ENCODE measurements at regions not wholly inside any gene's neighbourhood (a gene's known extent, or its start where the extent isn't known, plus 50 kb on each side); places are given as distances from the start of the nearest gene placed in this dataset.

DNA sequence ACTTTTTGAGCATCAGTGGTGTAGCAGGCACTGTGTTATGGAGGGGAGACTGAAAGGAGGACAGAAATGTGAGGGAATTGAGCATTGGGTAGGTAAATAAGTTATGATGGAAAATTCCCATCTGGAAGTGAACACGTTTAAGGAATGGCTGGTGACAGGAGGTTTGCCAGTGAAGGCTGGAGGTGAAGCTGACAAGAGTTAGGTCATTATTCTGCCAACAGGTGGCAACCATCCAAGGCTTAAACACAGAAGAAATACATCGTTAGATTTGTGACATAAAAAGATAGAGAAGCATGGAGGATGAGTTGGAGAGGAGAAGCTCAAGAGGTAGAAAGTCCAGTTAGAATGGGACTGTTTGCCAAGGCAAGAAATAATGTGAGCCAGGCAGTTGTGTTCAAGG, 455.3 kb upstream of the SGCD start:
- no peak for DNase-seq

DNA sequence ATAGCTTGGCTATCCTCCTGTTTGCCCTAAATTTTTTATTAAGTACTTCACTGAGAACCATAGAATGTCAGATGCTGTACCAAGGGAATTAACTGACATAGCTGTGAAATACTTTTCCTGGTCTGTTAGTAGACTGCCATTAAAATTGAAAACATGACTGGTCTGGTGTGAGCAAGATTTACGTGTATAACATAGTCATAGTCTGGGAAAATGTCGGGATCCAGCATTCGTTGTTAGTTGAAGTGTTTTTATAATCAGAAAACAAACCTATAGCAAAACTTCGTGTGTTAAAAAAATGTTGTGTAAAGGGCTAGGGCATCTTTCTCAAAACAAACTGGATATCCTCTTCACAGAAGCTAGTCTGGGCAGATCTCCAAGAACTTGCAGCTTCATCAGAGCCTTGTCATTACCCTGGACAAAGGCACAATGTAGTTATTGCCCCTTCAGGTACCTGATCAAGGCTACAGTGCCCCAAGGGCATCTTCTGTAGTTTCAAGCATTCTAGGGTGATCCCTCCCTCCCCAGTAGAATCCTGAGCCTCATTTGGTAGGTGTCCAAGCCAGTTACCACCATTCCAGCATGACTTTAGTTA, 454.2 kb upstream of the SGCD start:
- DNase-seq = no peak

DNA sequence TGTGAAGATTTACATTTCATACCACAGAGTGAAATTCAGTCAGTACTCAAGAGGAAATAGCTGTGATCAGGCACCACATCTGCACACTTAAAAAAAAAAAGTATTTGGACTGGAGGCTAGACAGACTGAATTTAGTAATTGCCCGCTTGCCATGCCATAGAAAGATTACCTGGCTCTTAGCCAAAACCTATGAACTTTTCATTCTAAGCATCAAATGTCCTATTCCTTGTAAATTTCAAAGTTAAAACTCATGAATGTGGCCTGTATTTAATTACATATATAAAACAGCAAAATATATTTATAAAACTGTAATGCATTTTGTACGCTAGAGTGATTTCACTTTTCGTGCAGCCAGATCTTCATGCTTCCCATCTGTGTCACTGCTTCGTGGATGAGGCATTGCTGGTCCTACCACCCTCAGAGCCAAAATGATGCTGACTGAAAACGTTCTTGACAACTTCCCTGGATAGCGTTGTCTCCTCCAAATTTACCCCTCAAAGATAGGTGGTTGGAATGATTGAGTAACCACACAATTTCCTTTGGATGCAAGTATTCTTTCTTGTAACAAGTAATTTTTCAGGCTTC, 447.9 kb upstream of the SGCD start:
- DNase-seq = no peak

DNA sequence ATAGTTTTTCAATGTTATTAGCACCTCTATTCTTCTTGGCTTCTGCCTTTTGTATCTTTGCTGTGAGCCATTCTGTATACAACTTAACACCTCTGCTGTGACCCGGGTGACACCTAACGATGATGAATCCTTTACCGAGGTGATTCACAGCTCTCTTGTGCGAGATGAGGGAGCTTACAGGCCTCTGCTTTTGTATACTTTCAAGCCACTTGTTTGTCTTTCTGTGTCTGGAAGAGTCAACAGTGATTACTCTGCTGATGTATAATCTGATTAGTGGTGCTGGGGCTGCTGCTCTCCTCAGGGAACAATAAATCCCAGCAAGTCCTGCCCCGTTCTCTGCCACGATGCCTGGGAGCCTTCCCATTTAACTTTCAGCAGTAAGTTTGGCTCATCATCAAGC, 442.9 kb upstream of the SGCD start:
- no peak for DNase-seq

DNA sequence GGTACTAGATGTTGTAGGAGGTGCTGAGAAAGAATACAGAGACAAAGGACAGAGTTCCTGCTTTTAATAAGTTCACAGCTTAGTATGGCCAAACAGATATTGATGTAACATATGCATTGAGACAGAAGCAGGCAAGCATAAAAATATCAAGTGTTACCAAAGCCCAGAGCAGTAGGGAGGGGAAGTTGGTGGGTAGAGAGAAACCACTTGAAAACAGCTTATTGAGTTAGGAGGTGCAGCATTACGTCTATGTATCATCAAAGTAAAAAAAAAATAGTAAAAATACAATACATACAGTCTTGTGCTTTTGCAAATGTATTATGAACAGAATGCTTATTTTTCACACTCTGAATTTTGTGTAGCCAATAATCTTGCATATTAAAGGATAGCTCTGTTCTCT, 441.8 kb upstream of the SGCD start:
- DNase-seq = no peak

DNA sequence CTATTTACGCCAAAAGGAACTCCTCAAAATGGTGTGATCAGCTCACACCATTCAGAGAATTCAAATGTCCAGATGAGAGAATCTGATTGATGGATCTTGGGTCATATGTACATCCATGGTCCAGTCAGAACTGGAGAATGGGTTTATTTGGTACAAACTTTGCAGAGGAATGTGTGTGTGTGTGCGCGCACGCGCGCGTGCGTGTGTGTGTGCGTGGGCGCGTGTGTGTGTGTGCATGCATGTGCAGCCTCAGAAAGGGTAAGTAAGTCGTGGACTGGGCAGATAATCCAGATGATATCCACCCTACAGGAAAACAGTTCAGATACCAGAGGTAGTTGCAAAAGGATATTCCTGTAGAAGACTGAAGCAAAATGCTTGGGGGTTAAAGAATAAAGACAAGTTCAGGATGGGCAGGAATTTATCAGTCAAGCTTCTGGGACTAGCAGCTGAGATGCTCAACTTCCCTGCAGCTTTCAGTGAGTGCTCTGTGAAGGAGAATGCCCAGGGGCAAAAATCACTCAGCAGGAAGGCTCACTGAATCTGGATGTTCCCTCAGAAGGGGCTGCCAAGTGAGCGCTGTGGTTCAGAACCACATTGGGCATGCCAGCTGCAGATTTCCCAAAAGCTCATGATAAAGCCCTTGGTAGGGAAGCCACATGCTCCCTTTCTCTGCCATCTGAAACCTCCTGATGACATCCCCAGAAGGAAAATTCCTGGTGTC, 440.5 kb upstream of the SGCD start:
- no peak for DNase-seq

DNA sequence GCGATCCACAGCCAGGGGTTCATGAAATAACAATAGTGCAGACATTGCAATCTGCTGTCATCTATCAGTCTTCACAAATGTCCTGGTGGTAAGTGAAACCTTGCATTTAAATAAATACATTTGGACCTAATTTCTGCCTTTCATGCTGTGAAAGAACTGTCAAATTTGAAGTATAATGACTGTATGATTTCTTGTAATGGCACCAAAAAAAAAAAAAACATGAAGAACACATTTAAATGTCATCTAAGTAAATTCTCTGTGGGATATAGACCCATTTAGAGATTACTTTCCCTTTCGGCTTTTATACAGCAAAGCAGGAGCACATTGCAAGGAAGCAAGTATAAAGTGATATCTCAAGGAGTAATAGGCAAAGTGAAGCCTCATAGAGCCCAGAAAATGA, 431.5 kb upstream of the SGCD start:
- DNase-seq = no peak

DNA sequence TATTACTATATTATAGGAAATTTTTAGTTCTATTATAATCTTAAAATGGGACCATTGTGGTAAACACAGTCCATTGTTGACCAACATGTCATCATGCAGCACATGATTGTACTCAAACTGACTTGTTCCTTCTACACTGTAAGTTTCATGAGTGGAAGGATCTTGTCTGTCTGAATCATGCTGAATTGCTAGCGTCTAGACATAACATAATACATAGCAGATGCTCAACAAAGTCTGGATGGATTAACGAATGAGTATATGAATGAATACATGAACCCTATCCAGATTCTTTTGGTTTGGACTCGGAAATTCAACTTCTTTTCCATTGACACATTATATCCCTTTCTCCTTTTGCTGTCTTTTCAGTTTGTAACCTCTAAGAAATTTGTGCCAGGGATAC, 429.2 kb upstream of the SGCD start:
- no peak for DNase-seq

DNA sequence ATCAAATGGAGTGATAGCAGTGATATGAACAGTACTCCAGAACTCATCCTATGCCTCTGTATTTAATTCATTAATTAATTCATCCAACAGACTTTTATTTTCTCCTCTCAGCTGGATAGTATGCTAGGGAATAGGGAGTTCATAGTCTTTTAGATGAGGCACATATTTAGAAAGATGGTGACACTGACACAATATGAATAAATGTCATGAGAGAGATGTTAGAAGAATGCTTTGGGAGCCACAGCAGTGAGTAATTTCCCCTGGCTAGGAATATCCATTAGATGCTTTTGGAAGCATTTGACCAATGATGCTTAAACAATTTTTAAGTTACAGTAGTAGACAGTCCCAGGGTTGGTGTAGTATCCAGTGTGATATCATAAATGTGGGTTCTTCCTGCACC, 428.7 kb upstream of the SGCD start:
- DNase-seq = no peak

DNA sequence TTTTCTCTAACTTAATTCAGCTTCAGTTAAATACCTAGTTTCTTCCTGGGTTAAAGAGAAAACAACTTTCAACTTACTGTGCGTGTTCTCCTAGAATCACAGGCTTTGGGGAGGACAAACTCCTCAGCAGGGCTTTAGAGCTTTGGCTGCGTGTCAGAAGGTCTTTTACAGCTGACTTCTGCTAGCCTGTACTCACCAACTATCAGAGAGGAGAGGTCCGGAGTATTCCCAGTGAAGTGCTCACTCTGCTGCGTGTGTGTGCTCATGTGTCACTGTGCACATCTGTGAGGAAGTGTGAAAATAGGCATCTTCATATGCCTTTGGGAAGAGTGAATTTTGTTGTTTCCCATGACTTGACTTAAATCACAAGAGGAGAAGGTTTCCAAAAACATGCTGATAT, 423.2 kb upstream of the SGCD start:
- no peak for DNase-seq

DNA sequence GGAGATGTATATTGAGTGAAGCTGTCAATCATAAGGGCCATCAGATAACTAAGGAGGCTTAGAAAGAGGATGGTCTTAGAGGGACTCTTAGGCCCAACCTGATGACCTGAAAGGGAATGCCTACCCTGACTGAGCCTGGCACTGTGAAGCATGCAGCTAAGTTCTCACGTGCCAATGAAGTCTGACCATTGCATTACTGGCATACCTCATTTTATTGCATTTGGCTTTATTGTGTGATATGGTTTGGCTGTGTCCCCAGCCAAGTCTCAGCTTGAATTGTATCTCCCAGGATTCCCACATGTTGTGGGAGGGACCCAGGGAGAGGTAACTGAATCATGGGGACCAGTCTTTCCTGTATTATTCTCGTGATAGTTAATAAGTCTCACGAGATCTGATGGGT, 421.6 kb upstream of the SGCD start:
- no peak for DNase-seq

DNA sequence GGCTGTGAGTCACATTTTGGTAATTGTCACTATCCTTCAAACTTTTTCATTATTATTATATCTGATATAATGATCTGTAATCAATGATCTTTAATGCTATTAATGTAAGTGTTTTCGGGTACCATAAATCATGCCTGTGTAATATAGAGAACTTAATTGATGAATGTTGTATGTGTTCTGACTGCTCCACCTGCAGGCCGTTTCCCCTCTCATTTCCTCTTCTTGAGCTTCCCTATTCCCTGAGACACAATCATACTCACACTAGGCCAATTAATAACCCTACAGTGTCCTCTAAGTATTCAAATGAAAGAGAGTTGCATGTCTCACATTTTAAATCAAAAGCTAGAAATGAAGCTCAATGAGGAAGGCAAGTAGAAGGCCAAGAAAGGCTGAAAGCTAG, 420.9 kb upstream of the SGCD start:
- no peak for DNase-seq

DNA sequence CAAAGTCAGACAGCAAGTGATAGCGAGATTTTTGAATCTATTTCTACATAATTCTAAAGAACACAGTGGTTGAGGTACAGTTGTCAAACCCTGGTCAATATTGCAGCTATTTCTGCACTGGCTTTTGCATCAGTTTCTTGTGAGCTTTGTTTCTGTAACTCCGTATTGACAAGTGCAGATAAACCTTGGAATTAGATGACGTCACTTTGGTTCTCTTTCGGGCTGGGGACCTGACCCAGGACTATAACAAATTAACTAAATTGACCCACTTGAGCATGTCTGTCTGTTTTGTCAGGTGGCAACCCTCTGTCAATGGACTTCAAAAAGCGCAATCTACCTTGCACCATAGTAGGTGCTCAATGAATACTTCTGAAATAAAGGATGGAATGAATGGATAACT, 418.4 kb upstream of the SGCD start:
- no peak for DNase-seq

DNA sequence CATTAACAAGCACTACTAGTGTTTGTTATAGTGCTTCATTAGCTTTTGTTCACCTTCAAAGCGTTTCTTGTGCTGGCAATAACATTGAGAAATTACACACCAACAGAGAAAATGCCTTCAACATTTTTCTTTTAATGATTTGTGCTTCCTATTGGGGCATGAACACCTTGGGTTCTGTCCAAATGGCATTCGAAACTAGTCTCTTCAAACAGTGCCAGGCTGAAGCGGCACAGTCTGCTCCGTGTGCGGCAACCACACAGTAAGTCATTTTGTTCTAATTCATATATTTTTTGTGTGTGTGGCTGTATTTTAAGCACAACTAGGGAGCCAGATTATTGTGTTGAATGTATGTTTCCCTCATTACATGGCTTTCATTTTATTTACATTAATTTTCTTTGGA, 414.7 kb upstream of the SGCD start:
- no peak for DNase-seq

DNA sequence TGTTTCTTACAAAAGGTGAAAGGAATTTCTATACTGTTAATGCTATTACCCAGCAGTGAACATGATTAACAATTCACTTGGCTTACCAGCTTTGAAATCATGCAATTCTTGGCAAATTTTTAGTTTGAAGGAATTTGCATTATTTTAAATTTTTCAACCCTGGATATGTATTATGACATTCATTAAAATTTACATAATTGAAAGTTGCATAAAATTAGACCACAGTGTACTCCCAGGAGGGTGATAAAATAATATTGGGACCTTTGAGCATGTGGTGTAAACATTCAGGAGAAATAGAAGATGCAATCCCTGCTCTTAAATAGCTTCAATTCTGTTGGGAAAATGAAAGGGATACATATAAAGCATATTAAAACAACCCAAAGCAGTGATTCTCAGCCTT, 412.2 kb upstream of the SGCD start:
- DNase-seq = no peak

DNA sequence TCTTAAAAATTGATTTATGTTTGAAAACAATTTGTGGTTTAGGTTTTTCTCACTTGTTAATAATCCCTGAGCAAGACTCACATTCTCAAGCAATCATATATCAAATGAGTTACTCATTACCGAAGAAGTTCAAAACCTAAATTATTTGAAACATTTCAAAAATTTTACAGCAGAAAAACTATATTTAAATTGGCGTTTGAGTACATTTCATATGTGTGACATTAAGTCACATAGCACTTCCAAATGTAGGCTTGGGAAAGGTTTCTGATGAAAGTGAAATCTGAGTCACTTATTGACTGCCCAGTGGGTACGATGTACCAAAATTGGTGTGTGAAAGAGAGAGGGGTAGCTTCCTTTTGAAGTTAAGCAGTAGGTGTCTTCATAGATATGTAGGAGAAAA, 411.4 kb upstream of the SGCD start:
- DNase-seq = no peak

DNA sequence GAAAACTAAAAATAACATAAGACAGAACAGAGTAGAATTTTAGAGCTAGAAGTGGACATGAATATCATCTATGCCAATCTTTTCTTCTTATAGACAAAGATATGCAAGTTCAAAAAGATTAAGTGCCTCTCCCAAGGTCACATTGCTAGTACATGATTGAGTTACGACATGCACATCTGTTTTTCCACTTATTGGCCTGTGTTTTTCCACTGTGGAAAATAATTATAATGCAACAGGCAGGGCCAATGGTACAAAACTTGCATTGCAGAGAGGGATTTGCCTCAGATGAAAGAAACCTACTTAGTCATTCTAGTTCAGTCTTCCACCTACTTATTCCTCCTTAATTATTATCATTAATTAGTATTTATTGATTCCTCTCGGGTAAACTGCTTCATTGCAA, 407.8 kb upstream of the SGCD start:
- DNase-seq = no peak

DNA sequence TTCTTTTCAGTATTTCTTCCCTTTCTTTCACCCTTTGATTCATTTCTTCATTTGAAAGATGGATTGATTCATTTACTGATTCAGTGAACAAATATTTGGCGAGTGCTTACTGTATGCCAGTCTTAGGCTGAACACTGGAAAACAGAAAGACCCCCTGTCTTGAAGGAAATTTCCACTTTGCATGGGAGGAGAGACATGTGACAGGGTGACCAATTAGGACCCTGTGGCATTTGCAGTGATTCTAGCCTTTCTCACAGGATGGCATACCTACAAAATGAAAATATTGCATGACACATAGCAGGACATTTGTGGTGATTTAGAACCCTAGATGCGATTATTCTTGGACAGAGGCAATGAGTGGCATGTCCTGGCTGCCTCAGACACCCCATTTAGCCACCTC, 407.2 kb upstream of the SGCD start:
- DNase-seq = no peak

DNA sequence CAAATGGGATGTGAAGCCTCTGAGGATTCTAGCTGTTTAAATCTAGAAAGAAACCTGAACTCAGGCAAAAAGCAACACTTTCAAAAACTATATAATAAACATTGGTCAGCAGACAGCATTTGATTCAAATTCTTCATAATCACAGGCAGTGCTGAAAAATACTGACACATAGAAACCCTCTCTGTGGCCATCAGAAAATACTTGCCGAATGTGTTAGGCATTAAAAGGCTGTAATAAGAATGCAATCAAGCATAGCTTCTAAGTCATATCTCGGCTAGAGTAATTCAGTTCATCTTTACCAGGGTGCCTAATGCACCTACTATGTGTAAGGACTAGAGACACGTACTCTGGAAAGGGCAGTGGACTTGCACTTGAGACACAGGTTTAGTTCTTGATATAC, 405.3 kb upstream of the SGCD start:
- no peak for DNase-seq

DNA sequence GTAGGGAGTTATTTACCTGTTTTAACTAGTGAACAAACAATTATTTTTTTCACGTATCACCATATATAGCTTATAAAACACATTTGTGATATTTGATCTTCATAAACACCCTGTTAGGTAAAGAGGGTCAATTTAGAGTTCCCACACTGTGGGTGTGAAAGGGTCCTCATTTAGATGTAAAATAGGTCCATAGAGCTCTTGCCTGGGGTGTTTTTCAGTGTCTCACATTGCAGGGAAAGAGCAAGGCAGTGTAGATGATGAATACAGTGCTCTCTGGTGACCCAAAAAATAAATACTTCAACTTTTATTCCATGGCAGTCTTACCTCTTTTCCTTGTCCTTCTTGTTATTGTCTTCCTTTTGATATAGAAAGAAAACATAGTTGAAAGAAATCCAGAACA, 403.2 kb upstream of the SGCD start:
- DNase-seq = no peak

DNA sequence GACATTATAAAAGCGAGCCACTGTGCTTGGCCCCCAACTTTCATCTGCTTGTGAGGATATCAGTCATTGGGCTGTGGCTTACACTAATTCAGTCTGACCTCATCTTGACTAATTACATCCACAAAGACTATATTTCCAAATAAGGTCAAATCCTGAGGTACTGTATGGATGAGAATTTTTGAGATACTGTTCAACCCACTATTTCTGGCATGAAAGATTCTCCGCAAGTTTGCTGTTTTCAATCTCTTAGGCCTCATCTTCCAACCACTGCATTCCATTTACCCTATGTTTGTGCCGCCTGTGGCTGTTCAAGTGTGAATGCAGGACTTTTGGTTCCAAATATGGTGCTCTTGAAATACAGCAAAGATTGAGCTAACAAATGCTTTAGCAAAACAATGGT, 400.9 kb upstream of the SGCD start:
- no peak for DNase-seq

DNA sequence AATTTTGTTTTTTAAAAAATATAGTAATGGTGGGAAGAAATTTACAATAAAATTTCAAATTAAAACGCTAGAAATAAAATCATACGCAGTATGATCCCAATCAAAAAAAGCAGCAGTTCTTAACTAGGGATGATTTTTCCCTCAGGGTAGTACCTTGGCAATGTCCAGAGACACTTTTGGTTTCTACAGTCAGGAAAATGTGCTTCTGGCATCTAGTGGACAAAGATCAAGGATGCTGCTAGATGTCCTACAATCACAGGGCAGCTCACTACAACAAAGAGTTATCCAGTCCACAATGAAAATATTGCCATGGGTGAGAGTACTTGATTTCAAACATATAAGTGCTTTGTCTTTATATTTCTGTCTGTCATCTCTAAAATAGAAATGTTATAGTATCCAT, 400.2 kb upstream of the SGCD start:
- DNase-seq = no peak

DNA sequence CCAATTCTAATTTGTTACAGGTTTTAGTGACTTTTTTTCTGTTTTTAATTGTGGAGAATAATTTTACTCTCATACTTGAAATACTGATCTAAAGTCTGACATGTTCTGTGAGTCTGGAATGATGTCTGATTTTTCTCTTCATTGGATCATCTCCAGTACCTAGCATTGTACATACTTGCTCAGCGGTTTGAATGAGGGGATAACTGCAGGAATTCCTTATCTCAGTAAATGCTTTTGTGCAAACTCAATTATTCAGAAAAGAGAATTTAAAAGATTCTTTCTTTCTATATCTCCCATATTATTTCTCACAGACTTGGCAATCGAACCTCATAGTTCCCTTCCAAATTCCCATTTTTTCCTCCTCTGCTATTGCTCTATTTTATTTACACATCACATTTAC, 397.9 kb upstream of the SGCD start:
- DNase-seq = no peak

DNA sequence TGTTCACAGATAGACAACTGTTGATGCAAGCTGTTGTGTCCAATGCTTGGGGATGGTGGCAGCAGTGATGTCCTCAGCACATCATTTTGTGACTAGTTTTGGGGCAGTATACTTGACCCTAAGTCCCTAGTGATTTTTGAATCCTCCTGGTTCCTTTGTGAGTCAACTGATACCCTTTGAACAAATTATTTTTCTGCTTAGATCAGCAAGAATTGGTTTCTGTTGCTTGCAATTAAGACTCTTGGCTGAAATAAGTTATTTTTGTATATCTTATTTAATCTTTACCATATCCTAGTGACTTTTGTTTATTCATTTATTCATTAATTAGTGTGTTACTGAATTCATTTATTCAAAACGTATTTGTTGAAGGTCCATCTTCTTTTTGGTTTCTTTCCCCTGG, 392.0 kb upstream of the SGCD start:
- no peak for DNase-seq

DNA sequence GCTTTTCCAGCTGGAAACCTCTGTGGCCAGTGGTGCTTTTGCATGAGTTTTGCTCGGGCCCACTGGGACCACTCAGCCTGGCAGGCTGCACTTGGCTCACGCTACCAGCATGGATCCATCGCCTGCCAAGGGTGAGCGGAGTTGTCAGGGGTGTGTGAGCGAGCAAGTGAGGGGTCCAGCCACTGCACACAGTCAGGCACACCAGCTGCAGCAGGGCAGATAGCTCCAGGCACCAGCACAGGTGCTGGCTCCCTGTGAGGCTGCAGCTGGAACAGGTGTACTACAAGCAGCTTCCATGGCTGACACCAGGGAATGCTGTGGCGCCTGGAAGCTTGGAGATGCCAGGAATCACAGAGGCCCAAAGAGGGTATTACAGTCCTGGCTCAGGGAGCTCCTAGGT, 391.2 kb upstream of the SGCD start:
- no peak for DNase-seq
